CD4-positive, alpha-beta T cell treated with Interferon alpha-2 for 1 hour (primary cell): ENCODE measurements at regions not wholly inside any gene's neighbourhood (a gene's known extent, or its start where the extent isn't known, plus 50 kb on each side); places are given as distances from the start of the nearest gene placed in this dataset.

Source experiments
- DNase-seq, 2 donors: peaks; one replicate each; pipeline ENCODE4 v3.0.0-alpha.2; 2020 to 2022

DNA sequence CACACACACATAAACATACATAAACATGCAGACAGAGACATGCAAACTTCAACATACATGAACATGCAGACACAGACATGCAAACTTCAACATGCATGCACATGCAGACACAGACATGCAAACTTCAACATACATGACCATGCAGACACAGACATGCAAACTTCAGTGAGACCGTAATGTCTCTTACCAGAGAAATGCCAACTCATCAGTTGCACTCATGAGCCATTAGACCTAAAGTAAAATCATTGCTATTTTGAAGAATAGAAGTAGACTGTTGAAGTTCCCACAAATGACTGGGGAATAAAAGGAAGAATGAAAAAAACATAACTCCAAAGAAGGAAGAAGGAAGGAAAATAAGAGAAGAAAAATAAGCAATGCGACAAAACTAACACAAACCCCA, 1044.0 kb upstream of the TMEM132C start:
- no peak for DNase-seq

DNA sequence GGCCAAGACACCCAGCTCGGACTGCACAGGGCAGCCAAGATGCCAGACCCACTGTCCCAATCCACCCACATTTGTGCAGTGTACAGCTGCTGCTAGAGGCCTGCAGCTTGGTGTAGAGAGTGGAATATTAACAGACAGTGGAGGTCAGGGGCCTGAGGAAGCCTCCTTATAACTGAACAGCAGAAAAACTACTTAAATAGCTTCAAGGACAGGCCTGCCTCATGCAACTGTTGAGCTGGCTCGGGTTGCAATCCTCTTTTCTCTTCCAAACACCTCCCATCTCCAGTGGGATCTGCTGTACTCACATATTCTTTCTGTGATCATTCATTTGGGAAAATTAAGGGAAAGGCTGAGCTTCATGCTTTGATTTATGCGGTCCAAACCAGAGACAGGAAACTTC, 1043.2 kb upstream of the TMEM132C start:
- no peak for DNase-seq

DNA sequence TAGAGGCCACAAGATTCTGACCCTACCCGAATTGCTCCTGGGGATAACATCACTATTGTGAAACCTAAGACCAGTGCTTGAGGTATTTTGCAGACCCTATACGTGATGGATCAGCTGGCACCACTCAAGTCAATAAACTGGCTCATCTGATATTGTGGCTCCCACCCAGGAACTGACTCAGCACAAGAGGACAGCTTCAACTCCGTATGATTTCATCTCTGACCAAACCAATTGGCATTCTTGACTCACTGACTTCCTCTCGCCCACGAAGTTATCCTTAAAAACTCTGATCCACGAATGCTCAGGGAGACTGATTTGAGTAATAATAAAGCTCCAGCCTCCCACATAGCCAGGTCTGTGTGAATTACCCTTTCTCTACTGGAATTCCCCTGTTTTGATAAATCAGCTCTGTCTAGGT, 1036.1 kb upstream of the TMEM132C start:
- DNase-seq, result no peak

- DNase-seq, result no peak
Measured at GRCh38 chr12:127231371-127231770, 1035.6 kb upstream of the TMEM132C start.

GRCh38 chr12:127233016-127233415, 1034.0 kb upstream of the TMEM132C start:
- no peak for DNase-seq

DNA sequence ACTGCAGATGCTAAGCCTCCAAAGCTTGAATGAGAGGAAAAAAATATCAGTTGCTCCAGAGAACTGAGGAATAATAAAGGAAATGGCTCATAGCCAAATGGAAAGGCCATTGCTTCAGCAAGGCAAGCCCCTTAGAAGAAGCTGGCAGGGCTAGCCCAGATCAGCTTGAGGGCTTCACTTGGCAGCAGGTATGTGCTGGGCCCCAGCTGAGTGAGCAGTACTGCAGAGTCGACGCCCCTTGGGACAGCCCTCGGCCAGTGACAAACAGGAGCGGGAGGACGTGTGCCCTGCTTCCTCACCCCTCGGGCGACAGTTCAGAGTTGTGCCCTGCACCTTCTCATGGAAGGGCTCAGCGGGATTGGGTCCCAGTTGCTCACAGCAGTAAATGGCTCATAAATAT, 1031.2 kb upstream of the TMEM132C start:
- no peak for DNase-seq

GRCh38 chr12:127236491-127236890, 1030.5 kb upstream of the TMEM132C start:
- DNase-seq, result no peak

- no peak for DNase-seq
Measured at GRCh38 chr12:127237151-127237550, 1029.8 kb upstream of the TMEM132C start.

DNA sequence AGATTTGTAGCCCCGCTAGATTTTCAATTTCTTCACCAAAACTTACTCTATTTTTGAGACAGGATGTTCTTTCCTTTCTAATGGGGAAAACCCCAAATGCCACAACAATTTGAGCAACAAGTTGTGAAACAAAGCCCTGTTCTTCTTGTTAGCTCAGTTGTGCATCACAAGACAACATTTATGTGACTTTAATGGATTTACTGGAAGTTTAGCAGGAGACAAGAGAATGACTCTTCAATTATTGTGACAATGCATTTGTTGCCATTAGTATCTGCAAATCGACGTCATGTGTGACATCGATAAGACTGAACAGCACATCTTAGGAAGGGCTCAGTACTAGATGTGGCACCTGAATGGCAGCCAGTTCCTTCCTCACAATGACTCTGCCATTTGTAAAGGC, 1028.9 kb upstream of the TMEM132C start:
- DNase-seq, result peak in 1 of 2 donors; percentile 12

DNA sequence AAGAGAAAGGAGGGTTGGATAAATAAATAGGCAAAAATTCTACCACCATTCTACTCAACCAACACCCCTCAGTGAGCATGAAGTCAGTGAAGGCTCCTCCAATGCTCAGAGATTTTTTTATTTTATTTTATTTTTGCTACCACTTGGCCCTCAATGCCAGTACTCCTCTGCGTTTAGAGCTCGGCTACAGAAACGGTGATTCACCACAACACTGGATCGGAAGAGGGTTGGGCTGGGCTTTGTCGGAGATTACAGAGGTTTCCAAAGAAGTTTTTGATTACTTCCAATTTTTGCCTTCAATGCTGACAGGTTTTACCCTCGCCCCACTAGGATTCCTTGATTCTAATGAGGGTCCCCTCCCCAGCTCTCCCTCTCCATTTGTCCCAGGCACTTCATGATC, 1027.2 kb upstream of the TMEM132C start:
- DNase-seq, result no peak

GRCh38 chr12:127240249-127240929, 1026.6 kb upstream of the TMEM132C start:
- DNase-seq, result no peak

- no peak for DNase-seq
Measured at GRCh38 chr12:127241072-127241817, 1025.7 kb upstream of the TMEM132C start.

GRCh38 chr12:127245009-127245408, 1022.0 kb upstream of the TMEM132C start:
- DNase-seq, result no peak

DNA sequence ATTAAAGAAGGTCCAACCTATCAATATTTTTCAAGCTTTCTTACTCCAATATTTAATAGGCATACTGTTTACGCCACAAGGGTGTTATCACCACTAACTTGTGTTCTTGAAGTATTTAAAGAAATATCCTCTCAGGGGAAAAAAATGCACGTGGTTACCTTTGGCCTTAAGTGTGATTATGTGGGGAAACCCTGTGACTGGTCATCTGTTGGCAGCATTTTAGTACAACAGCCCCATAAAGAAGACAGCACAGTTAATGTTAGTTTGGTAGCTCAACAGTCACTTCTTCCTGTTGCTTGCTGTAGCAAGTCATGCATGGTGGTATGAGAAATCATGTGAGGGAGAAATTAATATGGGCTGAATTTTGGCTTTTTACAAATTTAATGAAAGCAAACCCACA, 1021.5 kb upstream of the TMEM132C start:
- DNase-seq, result no peak

DNA sequence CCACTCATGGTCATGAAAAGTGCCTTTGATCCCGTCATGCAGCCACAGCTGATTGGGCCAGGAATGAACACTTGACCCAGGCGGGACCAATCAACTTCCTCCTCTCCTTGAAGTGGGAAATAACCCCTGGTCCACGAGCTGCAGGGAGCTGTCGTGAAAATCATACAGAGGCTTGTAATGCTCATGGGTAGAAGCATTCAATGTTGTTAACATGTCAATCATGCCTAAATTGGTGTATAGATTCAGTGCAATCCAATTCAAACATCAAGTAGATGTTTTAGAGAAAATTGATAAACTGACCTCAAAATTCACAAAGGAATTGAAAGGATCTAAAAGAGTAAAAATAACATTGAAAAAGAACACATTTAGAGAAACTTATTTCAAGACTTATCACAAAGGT, 1019.0 kb upstream of the TMEM132C start:
- DNase-seq, result no peak

DNA sequence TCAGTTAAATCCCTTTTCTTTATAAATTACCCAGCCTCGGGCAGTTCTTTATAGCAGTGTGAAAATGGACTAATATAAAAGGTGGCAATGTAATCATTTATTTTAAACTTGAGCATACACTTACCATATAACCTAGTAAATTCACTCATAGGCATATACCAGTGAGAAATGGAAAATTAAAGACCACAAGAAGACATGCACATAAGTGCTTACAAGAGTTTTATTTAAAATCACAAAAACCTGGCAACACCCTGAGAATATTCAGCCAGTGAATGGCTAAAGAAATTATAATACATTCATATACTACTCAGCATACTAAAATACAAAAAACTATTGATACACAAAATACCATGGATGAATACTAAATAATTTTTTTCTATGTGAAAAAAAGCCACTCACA, 1017.5 kb upstream of the TMEM132C start:
- DNase-seq, result no peak

DNA sequence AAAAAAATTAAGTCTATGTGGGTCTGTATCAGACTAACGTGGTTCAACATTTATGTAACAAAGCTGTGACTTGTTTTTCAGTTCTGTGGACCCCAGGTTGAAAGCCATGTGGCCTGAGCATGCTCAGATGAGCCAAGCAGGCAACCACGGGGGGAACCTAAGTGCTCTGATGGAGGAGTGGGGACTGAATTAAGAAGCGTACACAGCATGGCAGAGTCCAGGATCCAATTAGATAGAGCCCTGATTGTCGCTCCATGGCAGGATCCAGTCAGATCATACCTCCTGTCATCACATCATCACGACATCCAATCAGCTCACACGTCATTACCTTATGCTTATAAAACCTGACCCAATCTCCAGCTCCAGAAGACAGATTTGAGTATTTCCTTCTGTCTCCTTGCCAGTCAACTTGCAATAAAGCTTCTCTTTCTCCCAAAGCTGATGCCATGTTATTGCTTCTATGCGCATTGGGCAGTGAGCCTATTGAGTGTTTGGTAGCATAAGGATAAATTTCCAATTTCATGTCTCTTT, 1013.1 kb upstream of the TMEM132C start:
- no peak for DNase-seq

- no peak for DNase-seq
Measured at GRCh38 chr12:127254420-127254955, 1012.5 kb upstream of the TMEM132C start.

GRCh38 chr12:127257366-127257935, 1009.5 kb upstream of the TMEM132C start:
- no peak for DNase-seq

- no peak for DNase-seq
Measured at GRCh38 chr12:127260531-127260930, 1006.4 kb upstream of the TMEM132C start.

DNA sequence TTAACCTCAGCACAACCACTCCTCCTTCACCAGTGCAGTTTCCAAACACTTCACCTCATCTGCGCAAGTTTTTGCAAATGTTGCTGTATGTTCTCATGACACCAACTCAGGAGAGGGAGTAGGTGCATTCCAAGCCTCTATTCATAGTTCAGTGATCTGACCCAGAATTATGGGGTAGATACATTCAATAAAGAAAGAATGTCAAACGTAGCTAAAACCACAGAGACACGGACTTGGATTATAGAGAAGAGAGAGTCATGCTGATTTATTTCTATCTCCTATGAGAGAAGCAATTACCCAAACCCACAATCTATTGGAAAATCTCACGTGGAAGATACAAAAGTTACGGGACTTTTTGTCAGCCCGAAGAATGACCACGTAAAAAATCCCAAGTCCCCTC, 1006.0 kb upstream of the TMEM132C start:
- no peak for DNase-seq

DNA sequence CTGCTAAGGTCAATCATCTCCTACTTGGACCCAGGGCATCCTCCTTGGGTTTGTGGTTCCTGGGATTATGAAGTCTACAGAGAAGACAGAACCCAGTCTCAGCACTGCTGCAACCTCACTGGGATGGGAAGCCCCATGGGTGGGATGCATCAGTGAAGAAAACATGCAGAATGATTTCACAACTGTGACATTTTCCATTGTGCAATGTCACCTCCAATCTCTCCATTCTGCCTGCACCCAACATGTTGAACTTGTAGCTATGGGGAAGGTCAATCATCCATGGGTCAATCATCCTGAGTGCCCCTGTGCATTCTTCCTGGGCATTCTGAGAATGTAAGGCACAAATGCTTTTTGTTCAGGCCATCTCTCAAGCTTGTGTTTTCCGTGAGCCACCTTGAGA, 1004.4 kb upstream of the TMEM132C start:
- no peak for DNase-seq

DNA sequence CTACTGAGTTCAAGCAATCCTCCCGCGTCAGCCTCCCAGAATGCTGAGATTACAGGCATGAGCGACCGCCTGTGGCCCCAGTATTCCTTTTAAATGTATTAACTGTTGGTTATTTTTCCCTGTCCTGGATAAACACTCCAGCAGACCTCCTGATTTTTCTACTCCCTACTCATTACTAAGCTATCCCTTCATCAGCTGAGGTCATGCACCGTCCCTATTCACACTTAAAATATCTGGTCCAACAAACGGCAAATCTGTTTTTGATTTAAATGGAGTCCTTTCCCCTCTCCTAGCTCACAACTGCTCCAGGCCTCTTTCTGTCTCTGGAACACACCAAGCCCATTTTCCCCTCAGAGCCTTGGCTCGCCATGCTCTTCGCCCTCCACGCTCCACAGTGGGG, 1003.3 kb upstream of the TMEM132C start:
- no peak for DNase-seq

GRCh38 chr12:127267128-127267527, 999.8 kb upstream of the TMEM132C start:
- DNase-seq, result no peak
